Mesothelial cell of epicardium (in vitro differentiated cells): ENCODE measurements at regions not wholly inside any gene's neighbourhood (a gene's known extent, or its start where the extent isn't known, plus 50 kb on each side); places are given as distances from the start of the nearest gene placed in this dataset.

Experiments used
- DNase-seq, 2 experiments: peaks; one replicate each; pipeline ENCODE4 v3.0.0; 2021; ENCODE audit warnings: low spot score in 2 of 2; ENCODE audit not compliant: unreplicated experiment in 2 of 2
- H3K27ac Mint-ChIP-seq: 2 replicates; pipeline ENCODE4 v1.8.0; 2021; ENCODE audit warnings: mixed read lengths
- H3K27me3 Mint-ChIP-seq: 2 replicates; pipeline ENCODE4 v1.8.0; 2021; ENCODE audit warnings: low read depth, mixed read lengths
- H3K36me3 Mint-ChIP-seq: 2 replicates; pipeline ENCODE4 v1.8.0; 2021; ENCODE audit warnings: mixed read lengths
- H3K4me1 Mint-ChIP-seq: 2 replicates; pipeline ENCODE4 v1.8.0; 2021; ENCODE audit warnings: mixed read lengths
- H3K4me3 Mint-ChIP-seq: 2 replicates; pipeline ENCODE4 v1.8.0; 2021; ENCODE audit warnings: mild to moderate bottlenecking, moderate library complexity, mixed read lengths
- H3K9me3 Mint-ChIP-seq: 2 replicates; pipeline ENCODE4 v1.8.0; 2021; ENCODE audit warnings: mixed read lengths
- CTCF ChIP-seq: fragments of 200-600 bp; sonication (generic); IDR thresholded peaks from one replicate; pipeline ENCODE4 v1.5.0; 2021; ENCODE audit warnings: antibody characterized with exemption; ENCODE audit not compliant: unreplicated experiment

- Mint-ChIP-seq H3K27ac (no peak overlapping the region), H3K4me3 (no peak overlapping the region), H3K36me3 (no peaks in the 10 kb centered on the region), H3K9me3 (no peaks in the 10 kb centered on the region), H3K27me3 (no peaks in the 10 kb centered on the region), H3K4me1 (peaks cover 10% of the 10 kb centered on the region)
- TF ChIP-seq CTCF: no peak
- DNase-seq: no peak
These were observed 118.8 kb upstream of the ZNF217 start for GRCh38 chr20:53712212-53712977.

- Mint-ChIP-seq H3K9me3 (no peaks in the 10 kb centered on the region), H3K4me1 (peaks cover 19% of the 10 kb centered on the region), H3K27me3 (no peaks in the 10 kb centered on the region), H3K36me3 (no peaks in the 10 kb centered on the region), H3K4me3 (no peak overlapping the region), H3K27ac (no peak overlapping the region)
- TF ChIP-seq CTCF: no peak
- DNase-seq: no peak
These were observed 117.9 kb upstream of the ZNF217 start for GRCh38 chr20:53711333-53712211.

DNA sequence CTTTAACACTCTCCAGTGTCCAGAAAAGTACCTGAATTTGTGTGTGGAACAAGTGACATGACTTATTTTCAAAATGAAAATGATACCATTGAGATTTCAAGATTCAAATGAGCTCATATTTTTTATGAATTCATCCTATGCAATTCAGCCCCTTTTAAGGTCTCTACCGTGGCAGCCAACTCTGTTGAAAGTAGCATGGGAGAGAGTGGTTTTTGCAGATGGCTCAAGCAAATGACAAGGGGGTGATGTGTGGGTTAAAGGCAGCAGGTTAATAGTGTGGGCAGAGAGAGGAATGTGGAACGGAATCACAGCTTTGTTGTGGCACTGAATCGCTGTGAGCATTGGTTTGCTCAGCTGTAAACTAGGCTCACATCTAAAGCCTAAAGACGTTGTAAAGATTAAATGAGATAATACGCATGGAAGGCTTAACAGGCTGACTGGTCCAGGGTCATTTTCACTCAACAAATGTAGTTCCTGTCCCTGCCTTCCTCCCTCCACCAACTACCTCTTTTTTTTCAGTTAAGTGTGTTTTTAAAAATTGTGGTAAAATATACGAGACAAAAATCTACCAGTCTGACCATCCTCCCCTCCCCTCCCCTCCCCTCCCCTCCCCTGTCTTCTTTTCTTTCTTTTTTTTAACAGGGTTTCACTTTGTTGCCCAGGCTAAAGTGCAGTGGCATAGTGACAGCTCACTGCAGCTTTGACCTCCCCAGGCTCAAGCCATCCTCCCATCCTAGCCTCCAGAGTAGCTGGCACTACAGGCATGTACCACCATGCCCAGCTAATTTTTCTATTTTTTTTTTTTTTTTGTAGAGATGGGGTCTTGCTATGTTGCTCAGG, 114.7 kb upstream of the ZNF217 start:
- Mint-ChIP-seq H3K36me3 (no peaks in the 10 kb centered on the region), H3K4me1 (peaks cover 30% of the 10 kb centered on the region), H3K4me3 (no peak overlapping the region), H3K27me3 (no peaks in the 10 kb centered on the region), H3K27ac (peak overlapping the region; percentile 91), H3K9me3 (no peaks in the 10 kb centered on the region)
- no peak for TF ChIP-seq CTCF
- DNase-seq: no peak

DNA sequence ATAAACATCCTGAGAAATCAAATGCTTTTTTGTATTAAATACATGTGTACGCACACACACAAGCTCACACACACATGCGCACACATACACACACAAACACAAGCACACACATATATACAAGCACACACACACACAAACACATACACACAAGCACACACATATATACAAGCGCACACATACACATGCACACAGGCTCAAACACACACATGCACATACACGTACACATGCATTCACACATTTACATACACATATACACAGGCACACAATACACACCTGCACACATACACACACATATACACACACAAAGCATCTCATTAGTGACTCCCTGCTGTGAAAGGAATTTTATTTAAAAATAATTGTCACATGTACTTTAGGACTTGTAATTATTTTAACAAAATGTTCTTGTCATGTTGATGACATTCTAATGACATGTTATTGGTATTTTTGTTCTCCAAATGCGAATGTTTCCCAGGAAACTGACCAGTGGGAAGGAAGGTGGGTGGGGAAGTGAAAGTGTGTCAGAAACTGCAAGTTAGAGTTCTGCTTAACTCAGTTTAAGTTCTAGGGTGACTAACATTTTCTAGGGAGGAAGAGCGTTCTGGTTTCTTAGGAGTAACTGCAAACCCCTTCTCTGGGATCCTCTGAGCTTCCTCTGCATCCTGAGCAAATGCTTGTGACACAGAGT, 113.9 kb upstream of the ZNF217 start:
- no peak overlapping the region for H3K4me3 Mint-ChIP-seq
- peak overlapping the region; percentile 91 for H3K27ac Mint-ChIP-seq
- TF ChIP-seq CTCF: no peak
- H3K4me1 Mint-ChIP-seq: peaks cover 30% of the 10 kb centered on the region
- H3K9me3 Mint-ChIP-seq: no peaks in the 10 kb centered on the region
- no peaks in the 10 kb centered on the region for H3K27me3 Mint-ChIP-seq
- no peak for DNase-seq
- H3K36me3 Mint-ChIP-seq: no peaks in the 10 kb centered on the region
